Gastrocnemius medialis (tissue), 4 donors: ENCODE measurements at regions not wholly inside any gene's neighbourhood (a gene's known extent, or its start where the extent isn't known, plus 50 kb on each side); places are given as distances from the start of the nearest gene placed in this dataset.

ENCODE experiments used
- POLR2A ChIP-seq, 2 donors: fragments of 450-650 bp; IDR thresholded peaks; one replicate each; pipeline ENCODE4 v1.6.1; 2017; ENCODE audit warnings: antibody characterized with exemption in 2 of 2, mild to moderate bottlenecking in 2 of 2, moderate library complexity in 2 of 2
- TF ChIP-seq, protein P1 (sequence below), 5 experiments: fragments of 450-650 bp in 3 of 5; fragments of 200-600 bp in 2 of 5; sonication (generic) in 2 of 5; IDR thresholded peaks in 4 of 5; conservative IDR thresholded peaks in 1 of 5; 1 replicate in 4 of 5; 2 replicates in 1 of 5; pipeline ENCODE4 v1.5.1; 2016 to 2019; ENCODE audit warnings: antibody characterized with exemption in 5 of 5, mild to moderate bottlenecking in 3 of 5, moderate library complexity in 3 of 5

DNA sequence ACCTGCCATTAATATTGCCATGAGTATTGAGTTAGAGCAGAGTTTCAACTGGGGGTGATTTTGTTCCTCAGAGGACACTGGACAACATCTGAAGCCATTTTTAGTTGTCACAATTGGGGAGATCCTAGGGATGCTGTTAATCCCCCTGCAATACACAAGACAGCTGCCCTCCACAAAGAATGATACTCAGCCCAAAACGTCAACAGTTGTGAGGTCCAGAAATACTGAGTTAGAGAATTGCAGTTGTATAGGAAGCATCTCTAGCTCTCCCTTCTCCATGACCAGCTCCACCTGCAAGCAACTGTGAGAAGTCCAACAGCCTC is 614.0 kb upstream of the CDH5 start:
- TF ChIP-seq, protein P1, sequence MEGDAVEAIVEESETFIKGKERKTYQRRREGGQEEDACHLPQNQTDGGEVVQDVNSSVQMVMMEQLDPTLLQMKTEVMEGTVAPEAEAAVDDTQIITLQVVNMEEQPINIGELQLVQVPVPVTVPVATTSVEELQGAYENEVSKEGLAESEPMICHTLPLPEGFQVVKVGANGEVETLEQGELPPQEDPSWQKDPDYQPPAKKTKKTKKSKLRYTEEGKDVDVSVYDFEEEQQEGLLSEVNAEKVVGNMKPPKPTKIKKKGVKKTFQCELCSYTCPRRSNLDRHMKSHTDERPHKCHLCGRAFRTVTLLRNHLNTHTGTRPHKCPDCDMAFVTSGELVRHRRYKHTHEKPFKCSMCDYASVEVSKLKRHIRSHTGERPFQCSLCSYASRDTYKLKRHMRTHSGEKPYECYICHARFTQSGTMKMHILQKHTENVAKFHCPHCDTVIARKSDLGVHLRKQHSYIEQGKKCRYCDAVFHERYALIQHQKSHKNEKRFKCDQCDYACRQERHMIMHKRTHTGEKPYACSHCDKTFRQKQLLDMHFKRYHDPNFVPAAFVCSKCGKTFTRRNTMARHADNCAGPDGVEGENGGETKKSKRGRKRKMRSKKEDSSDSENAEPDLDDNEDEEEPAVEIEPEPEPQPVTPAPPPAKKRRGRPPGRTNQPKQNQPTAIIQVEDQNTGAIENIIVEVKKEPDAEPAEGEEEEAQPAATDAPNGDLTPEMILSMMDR (IDR thresholded peaks at IDR 0.05 in 4 of 5, conservative IDR thresholded peaks at IDR 0.05 in 1 of 5): no peak
- no peak for TF ChIP-seq POLR2A (IDR thresholded peaks at IDR 0.05)
